Lower lobe of right lung (tissue), 2 donors: ENCODE measurements at regions not wholly inside any gene's neighbourhood (a gene's known extent, or its start where the extent isn't known, plus 50 kb on each side); places are given as distances from the start of the nearest gene placed in this dataset.

Experiments
- ATAC-seq, 2 donors: fragments of 200-7000 bp; cut with Tn5 transposase; one replicate each; pipeline ENCODE4 v1.9.1; 2020 to 2022; ENCODE audit warnings: mild to moderate bottlenecking in 2 of 2, moderate library complexity in 2 of 2
- DNase-seq: peaks from one replicate; pipeline ENCODE4 v3.0.0-alpha.2; 2020
- H3K27ac ChIP-seq: fragments of 200-600 bp; one replicate; pipeline ENCODE4 v1.8.0; 2022
- H3K27me3 ChIP-seq: fragments of 200-600 bp; one replicate; pipeline ENCODE4 v1.8.0; 2022; ENCODE audit warnings: low read depth
- H3K36me3 ChIP-seq: fragments of 200-600 bp; one replicate; pipeline ENCODE4 v1.8.0; 2022; ENCODE audit warnings: mild to moderate bottlenecking
- H3K4me1 ChIP-seq: fragments of 200-600 bp; one replicate; pipeline ENCODE4 v1.8.0; 2022
- H3K4me3 ChIP-seq: fragments of 200-600 bp; one replicate; pipeline ENCODE4 v1.8.0; 2022; ENCODE audit warnings: mild to moderate bottlenecking
- H3K9me3 ChIP-seq: fragments of 200-600 bp; one replicate; pipeline ENCODE4 v1.8.0; 2022
- CTCF ChIP-seq: fragments of 200-600 bp; IDR thresholded peaks from one replicate; pipeline ENCODE4 v1.8.0; 2022; ENCODE audit warnings: antibody characterized with exemption, mild to moderate bottlenecking
- intact Hi-C: fragments of 100-400 bp; cut with DNase I; formaldehyde crosslinking; loops from one replicate; pipeline ENCODE4 v1.11.0; 2022
- donor health status: DM: no; HTN: yes; CAD: no; lungs with severe emphysema.

GRCh38 chr2:128384956-128385355, 66.3 kb upstream of the HS6ST1 start:
- Histone ChIP-seq H3K4me3 (no peak overlapping the region), H3K4me1 (peaks cover 22% of the 10 kb centered on the region), H3K36me3 (no peaks in the 10 kb centered on the region), H3K27me3 (no peaks in the 10 kb centered on the region), H3K9me3 (no peaks in the 10 kb centered on the region), H3K27ac (no peak overlapping the region)
- no peak for TF ChIP-seq CTCF
- DNase-seq = peak; percentile 41
- intact Hi-C loops = no loop called here
- ATAC-seq = no peak

GRCh38 chr2:128385365-128385764, 66.7 kb upstream of the HS6ST1 start:
- no peak overlapping the region for H3K27ac ChIP-seq
- intact Hi-C loops = no loop called here
- no peak for TF ChIP-seq CTCF
- ATAC-seq (no peak), DNase-seq (peak; percentile 16)
- no peak overlapping the region for H3K4me3 ChIP-seq
- H3K9me3 ChIP-seq = no peaks in the 10 kb centered on the region
- peaks cover 18% of the 10 kb centered on the region for H3K4me1 ChIP-seq
- no peaks in the 10 kb centered on the region for H3K27me3 ChIP-seq
- H3K36me3 ChIP-seq = no peaks in the 10 kb centered on the region

GRCh38 chr2:128386066-128386465, 67.4 kb upstream of the HS6ST1 start:
- no peaks in the 10 kb centered on the region for H3K9me3 ChIP-seq
- no peaks in the 10 kb centered on the region for H3K27me3 ChIP-seq
- DNase-seq (peak; percentile 38), ATAC-seq (no peak)
- no peaks in the 10 kb centered on the region for H3K36me3 ChIP-seq
- H3K4me1 ChIP-seq = peaks cover 11% of the 10 kb centered on the region
- H3K27ac ChIP-seq = no peak overlapping the region
- TF ChIP-seq CTCF = no peak
- no peak overlapping the region for H3K4me3 ChIP-seq
- intact Hi-C loops = no loop called here

- intact Hi-C loops = no loop called here
- ATAC-seq = no peak
- Histone ChIP-seq H3K27ac (no peak overlapping the region), H3K4me1 (no peaks in the 10 kb centered on the region), H3K36me3 (no peaks in the 10 kb centered on the region), H3K27me3 (no peaks in the 10 kb centered on the region), H3K4me3 (no peak overlapping the region), H3K9me3 (no peaks in the 10 kb centered on the region)
- no peak for TF ChIP-seq CTCF
- DNase-seq = peak; percentile 34
Measured at GRCh38 chr2:128388499-128388941, 69.9 kb upstream of the HS6ST1 start.

GRCh38 chr2:128389388-128390086, 70.9 kb upstream of the HS6ST1 start:
- Histone ChIP-seq H3K27ac (no peak overlapping the region), H3K27me3 (no peaks in the 10 kb centered on the region), H3K4me3 (no peak overlapping the region), H3K4me1 (no peaks in the 10 kb centered on the region), H3K9me3 (no peaks in the 10 kb centered on the region), H3K36me3 (no peaks in the 10 kb centered on the region)
- DNase-seq (peak; percentile 21), ATAC-seq (no peak)
- intact Hi-C loops = no loop called here
- no peak for TF ChIP-seq CTCF
